ENCODE measurements at regions not wholly inside any gene's neighbourhood (a gene's known extent, or its start where the extent isn't known, plus 50 kb on each side); places are given as distances from the start of the nearest gene placed in this dataset.

DNA sequence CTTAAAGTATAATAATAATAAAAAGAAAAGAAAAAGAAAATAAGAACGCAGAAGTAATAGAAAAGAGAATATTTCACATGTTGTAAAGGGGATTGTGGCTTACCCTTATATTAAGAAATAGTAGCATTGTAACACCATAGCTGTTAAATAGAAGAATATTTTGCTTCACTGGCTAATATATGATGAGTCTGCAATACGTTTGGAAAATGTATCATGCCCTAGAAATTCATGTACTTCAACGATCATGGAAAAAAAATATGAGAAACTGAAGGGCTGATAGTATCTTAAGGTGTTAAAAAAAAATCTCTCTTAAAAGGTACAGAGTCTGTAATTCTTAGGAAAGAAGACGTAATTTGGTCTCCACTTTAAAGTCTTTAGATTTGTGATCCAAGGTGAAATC lies 1390.5 kb upstream of the ADGRL2 start:
- no peaks in the 10 kb centered on the region for H3K36me3 ChIP-seq
- no peak overlapping the region for H3K27ac ChIP-seq
- H3K4me1 ChIP-seq (ENCODE audit: control insufficient read depth in 1 of 2, insufficient read depth in 1 of 2, low read depth in 1 of 2, low read length in 1 of 2), result no peaks in the 10 kb centered on the region
- no peak for TF ChIP-seq CTCF (IDR thresholded peaks at IDR 0.05)
- no peaks in the 10 kb centered on the region for H3K27me3 ChIP-seq
- H3K9me3 ChIP-seq, result no peaks in the 10 kb centered on the region
- no peak overlapping the region for H3K4me3 ChIP-seq (ENCODE audit: low read depth in 1 of 2, low read length in 1 of 2)

DNA sequence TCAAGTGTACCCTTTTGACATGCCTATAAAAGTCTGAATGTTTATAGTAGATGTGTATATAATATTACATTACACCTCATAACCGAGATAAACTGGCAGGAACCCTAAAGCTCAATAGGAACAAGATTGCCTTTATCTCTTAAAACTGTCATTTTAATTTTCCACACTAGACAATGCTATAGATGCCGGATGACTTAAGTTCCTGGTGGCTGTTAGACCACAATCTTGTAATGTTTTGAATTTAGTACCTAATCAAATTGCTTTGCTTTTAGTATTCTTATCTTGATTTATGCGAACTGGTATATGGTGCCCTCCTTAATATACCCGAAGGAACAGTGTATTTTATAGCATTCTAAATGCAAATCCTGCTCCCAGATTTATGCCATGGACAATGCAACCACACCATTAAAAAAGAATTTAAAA lies 1397.0 kb upstream of the ADGRL4 start:
- Histone ChIP-seq H3K36me3 (no peaks in the 10 kb centered on the region), H3K4me1 (ENCODE audit: control insufficient read depth in 1 of 2, insufficient read depth in 1 of 2, low read depth in 1 of 2, low read length in 1 of 2) (no peaks in the 10 kb centered on the region), H3K27ac (no peak overlapping the region), H3K4me3 (ENCODE audit: low read depth in 1 of 2, low read length in 1 of 2) (no peak overlapping the region), H3K27me3 (no peaks in the 10 kb centered on the region), H3K9me3 (no peaks in the 10 kb centered on the region)
- TF ChIP-seq CTCF (IDR thresholded peaks at IDR 0.05), result no peak

DNA sequence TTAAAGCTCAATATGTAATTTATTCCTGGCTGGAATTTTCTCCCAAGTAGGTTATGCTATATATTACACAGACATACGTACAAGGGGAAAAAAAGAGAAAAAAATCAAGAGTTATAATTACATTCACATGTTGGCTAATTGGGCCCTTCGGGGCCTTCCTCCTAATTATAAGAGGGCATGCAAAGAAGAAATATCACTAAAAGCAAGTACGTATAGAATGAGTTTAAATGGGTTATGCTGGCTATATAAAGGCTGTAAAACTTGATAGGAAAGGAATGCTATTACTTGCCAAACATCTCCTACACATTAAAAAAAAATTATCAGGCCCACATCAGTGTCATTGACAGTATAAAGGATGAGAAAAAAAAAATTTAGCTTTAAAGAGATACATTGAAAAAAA lies 1396.1 kb upstream of the ADGRL4 start:
- Histone ChIP-seq H3K27ac (no peak overlapping the region), H3K36me3 (no peaks in the 10 kb centered on the region), H3K9me3 (no peaks in the 10 kb centered on the region), H3K4me3 (ENCODE audit: low read depth in 1 of 2, low read length in 1 of 2) (no peak overlapping the region), H3K4me1 (ENCODE audit: control insufficient read depth in 1 of 2, insufficient read depth in 1 of 2, low read depth in 1 of 2, low read length in 1 of 2) (no peaks in the 10 kb centered on the region), H3K27me3 (no peaks in the 10 kb centered on the region)
- no peak for TF ChIP-seq CTCF (IDR thresholded peaks at IDR 0.05)

DNA sequence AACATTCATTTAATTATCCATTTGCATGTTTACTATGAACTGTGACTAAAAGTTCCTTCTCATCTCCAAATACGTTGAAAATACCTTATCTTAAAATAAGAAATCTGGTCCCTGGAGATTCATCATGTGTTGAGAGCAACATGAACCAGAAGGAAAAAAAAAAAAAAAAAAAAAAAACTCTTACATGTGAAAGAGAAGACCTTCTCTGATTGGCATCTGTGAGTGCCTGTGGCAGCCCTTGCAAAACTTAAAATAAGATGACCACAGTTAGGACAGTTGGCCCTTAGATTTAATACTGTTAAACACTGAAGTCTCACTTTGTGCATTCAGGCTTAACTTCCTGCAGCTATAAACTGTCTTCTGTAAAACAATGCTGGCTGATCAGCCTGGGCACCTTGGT lies 1395.2 kb upstream of the ADGRL4 start:
- no peak for TF ChIP-seq CTCF (IDR thresholded peaks at IDR 0.05)
- Histone ChIP-seq H3K27me3 (no peaks in the 10 kb centered on the region), H3K36me3 (no peaks in the 10 kb centered on the region), H3K9me3 (no peaks in the 10 kb centered on the region), H3K4me3 (ENCODE audit: low read depth in 1 of 2, low read length in 1 of 2) (no peak overlapping the region), H3K27ac (no peak overlapping the region), H3K4me1 (ENCODE audit: control insufficient read depth in 1 of 2, insufficient read depth in 1 of 2, low read depth in 1 of 2, low read length in 1 of 2) (no peaks in the 10 kb centered on the region)

DNA sequence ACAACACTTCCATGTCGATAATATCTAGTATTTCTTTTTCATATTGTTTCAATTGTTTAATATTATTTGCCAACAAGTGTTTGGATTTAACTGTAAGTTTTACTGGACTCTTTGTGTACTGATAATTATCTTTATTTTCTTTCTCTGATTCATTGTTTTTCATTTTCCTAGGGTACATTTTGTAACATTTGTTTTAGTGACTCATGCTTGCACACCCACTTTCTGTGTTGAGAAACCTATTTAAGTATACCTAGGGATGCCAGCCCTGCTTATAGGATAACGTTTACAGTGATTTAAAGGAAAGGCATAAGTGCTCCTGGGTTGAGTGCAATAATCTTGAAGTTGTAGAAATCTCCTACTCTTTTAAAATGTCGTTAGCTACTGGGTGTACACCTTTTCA lies 1386.0 kb upstream of the ADGRL4 start:
- no peak overlapping the region for H3K4me3 ChIP-seq (ENCODE audit: low read depth in 1 of 2, low read length in 1 of 2)
- H3K36me3 ChIP-seq, result no peaks in the 10 kb centered on the region
- no peaks in the 10 kb centered on the region for H3K4me1 ChIP-seq (ENCODE audit: control insufficient read depth in 1 of 2, insufficient read depth in 1 of 2, low read depth in 1 of 2, low read length in 1 of 2)
- TF ChIP-seq CTCF (IDR thresholded peaks at IDR 0.05), result no peak
- H3K27me3 ChIP-seq, result no peaks in the 10 kb centered on the region
- no peaks in the 10 kb centered on the region for H3K9me3 ChIP-seq
- H3K27ac ChIP-seq, result no peak overlapping the region

DNA sequence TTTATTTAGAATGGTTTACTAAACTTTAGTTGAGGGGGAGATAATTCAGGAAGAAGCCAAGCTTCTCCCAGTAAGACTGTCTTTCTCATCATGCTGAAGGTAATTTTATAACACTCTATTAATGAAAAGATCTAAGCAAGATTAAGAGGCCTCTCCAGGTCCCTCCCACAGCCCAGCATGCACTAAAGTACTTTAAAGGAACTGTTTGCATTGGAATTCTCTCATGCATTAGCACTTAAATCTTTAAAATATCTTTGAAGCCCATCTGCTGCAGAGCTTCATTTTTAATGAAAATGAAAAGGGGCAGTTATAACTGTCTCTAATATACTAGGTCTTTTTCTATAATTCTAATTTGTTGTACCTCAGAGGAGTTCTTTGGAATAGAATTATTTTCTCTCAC lies 1379.1 kb upstream of the ADGRL4 start:
- TF ChIP-seq CTCF (IDR thresholded peaks at IDR 0.05), result no peak
- no peak overlapping the region for H3K4me3 ChIP-seq (ENCODE audit: low read depth in 1 of 2, low read length in 1 of 2)
- no peak overlapping the region for H3K27ac ChIP-seq
- H3K9me3 ChIP-seq, result no peaks in the 10 kb centered on the region
- no peaks in the 10 kb centered on the region for H3K27me3 ChIP-seq
- no peaks in the 10 kb centered on the region for H3K4me1 ChIP-seq (ENCODE audit: control insufficient read depth in 1 of 2, insufficient read depth in 1 of 2, low read depth in 1 of 2, low read length in 1 of 2)
- H3K36me3 ChIP-seq, result no peaks in the 10 kb centered on the region

All from neutrophil (primary cell).